GM12865 (cell line): ENCODE measurements at regions not wholly inside any gene's neighbourhood (a gene's known extent, or its start where the extent isn't known, plus 50 kb on each side); places are given as distances from the start of the nearest gene placed in this dataset.
"Not testable (repeated sequence)": the region's sequence is repeated elsewhere in the genome, so short reads cannot be mapped to it uniquely, and the experiment has no call there.

Experiments used
- DNase-seq: peaks from one replicate; pipeline ENCODE4 v3.0.0; 2010; ENCODE audit warnings: low read depth
- H3K4me3 ChIP-seq: 2 replicates; pipeline ENCODE4 v1.5.1; 2011; ENCODE audit warnings: mild to moderate bottlenecking, low read depth, low read length, control low read depth
- CTCF ChIP-seq: IDR thresholded peaks from 2 replicates; pipeline ENCODE4 v1.5.1; 2011; ENCODE audit warnings: low read length, control low read depth, low read depth, inconsistent platforms; ENCODE audit not compliant: insufficient read depth; ENCODE audit errors: missing control alignments

GRCh38 chr3:173225351-173225750 lies 84.3 kb upstream of the SPATA16 start:
- DNase-seq = no peak
- TF ChIP-seq CTCF = no peak
- H3K4me3 ChIP-seq = no peak overlapping the region

DNA sequence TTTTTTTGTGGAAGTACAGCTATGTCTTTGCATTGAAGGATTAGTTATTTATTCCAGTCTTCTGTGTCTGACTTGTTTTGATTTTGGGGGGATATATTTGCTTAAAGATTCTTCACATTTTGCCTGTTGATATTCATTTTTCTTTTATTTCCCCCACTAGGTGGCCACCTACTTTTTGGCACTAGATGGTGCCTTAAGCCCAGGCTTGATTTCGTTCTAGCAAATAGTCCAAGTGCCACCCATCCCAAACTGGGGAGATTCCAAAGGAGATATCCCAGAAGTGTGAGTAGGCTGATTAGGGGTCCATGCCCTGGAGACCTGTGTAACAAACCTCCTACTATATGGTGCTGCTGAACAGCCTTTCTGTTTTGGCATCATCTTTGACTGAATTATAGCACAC lies 80.0 kb upstream of the SPATA16 start:
- no peak for TF ChIP-seq CTCF
- DNase-seq = no peak

DNA sequence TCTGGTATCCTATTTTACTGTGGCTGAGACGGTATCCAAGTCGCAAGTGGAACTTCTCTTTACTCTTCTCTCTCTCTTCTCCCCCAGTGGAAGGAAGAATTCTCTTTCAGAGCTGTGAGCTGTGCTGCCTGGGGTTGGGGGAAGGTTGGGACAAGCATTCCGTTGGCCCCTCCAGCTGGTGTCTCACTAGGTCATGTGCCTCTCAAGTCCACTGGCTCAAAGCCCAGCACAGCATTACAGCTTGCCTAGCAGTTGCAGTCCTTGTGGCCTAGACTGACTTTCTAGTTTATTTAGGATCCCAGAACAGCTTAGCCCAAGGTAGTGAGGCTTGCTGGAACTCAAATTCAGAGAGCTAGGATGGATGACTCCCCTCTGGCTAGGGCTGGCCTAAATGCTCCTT lies 76.1 kb upstream of the SPATA16 start:
- DNase-seq = no peak
- H3K4me3 ChIP-seq = no peak overlapping the region
- TF ChIP-seq CTCF = no peak

More for the DNA sequence above, 80.0 kb upstream of the SPATA16 start:
- no peak overlapping the region for H3K4me3 ChIP-seq

DNA sequence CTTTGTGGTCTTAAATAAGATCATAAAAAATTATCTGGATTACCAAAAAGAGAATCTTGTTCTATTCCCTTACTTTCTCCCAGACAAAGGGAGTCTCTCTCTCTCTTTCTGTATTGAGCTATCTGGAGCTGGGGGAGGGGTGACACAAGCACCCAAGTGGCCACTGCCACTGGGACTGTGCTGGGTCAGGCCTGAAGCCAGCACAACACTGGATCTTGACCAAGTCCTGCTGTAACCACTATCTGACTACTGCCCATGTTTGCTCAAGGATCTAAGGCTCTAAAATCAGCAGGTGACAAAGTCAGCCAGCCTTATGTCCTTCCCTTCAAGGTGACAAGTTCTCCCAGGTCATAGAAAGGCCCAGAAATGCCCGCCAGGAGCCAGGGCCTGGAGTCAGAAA lies 75.0 kb upstream of the SPATA16 start:
- no peak for DNase-seq
- TF ChIP-seq CTCF = no peak
- H3K4me3 ChIP-seq = no peak overlapping the region

DNA sequence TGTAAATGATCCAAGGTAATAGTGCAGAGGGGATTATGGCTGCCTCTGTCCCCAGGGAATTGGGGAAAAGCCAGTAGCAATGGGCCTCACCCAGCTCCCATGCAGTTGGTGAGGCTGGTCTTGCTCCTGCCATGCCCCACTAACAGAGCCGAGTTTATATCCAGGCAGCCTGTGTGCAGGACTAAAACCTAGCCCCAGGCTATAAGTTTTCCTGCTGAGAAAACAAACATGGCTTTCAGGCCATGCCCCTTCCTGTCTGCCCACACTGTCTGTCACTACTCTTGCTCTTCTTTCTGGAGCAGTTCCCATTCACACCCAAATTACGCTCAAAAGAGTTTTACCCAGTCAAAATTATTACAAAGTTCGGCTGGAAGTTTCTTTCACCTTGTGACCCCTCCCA lies 73.5 kb upstream of the SPATA16 start:
- no peak for TF ChIP-seq CTCF
- no peak overlapping the region for H3K4me3 ChIP-seq
- no peak for DNase-seq

- H3K4me3 ChIP-seq = no peak overlapping the region
- TF ChIP-seq CTCF = no peak
- DNase-seq = no peak
These were observed 58.5 kb upstream of the SPATA16 start for GRCh38 chr3:173199568-173199967.

DNA sequence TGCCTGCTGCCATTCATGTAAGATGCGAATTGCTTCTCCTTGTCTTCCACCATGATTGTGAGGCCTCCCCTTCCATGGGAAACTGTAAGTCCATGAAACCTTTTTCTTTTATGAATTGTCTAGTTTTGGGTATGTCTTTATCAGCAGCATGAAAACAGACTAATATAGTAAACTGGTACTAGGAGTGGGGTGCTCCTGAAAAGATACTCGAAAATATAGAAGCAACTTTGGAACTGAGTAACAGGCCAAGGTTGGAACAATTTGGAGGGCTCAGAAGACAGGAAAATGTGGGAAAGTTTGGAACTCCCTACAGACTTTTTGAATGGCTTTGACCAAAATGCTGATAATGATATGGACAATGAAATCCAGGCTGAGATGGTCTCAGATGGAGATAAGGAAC lies 53.8 kb upstream of the SPATA16 start:
- not testable (repeated sequence) for DNase-seq, H3K4me3 ChIP-seq

DNA sequence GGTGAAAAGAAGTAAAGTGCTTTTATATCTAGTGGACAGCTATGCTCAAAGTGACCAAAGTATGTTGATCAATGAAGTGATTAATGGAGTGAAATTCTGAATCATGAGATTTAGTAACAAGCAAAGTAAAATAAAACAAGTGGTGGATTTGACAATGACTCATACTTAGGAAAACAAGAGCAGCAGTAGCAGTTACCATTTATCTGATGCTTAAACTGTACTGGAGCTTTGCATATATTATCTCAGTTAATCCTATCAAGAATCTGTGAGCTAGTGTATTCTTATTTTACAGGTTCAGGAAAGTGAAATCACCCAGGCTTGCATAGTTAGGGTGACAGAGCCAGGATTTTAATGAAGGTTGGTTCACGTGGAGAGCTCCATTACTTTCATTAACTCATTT lies 50.6 kb upstream of the SPATA16 start:
- TF ChIP-seq CTCF = no peak
- DNase-seq = no peak
- no peak overlapping the region for H3K4me3 ChIP-seq
